ENCODE measurements at regions not wholly inside any gene's neighbourhood (a gene's known extent, or its start where the extent isn't known, plus 50 kb on each side); places are given as distances from the start of the nearest gene placed in this dataset.

DNA sequence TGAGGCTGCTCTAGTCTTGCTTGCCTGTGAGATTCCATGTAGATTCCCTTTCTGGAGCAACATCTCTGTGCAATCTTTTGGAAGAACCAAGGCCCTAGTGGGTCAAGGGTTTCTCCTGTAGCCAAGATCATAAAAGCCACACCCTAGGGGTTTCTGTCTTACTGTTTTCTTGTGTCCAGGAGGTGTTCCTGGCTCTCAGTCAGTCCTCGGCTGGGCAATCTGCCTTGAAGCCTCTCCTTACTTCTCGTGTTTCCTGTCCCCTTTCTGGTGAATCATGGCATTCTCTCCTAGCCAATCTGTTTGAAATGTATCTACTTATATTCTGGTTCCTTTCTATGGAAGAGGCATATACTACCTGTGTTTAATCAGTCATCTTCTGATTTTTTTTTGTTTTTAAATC, 484.8 kb upstream of the UBE2E3 start:
- no peak for DNase-seq (ENCODE audit: low read depth)
- TF ChIP-seq, protein P1, sequence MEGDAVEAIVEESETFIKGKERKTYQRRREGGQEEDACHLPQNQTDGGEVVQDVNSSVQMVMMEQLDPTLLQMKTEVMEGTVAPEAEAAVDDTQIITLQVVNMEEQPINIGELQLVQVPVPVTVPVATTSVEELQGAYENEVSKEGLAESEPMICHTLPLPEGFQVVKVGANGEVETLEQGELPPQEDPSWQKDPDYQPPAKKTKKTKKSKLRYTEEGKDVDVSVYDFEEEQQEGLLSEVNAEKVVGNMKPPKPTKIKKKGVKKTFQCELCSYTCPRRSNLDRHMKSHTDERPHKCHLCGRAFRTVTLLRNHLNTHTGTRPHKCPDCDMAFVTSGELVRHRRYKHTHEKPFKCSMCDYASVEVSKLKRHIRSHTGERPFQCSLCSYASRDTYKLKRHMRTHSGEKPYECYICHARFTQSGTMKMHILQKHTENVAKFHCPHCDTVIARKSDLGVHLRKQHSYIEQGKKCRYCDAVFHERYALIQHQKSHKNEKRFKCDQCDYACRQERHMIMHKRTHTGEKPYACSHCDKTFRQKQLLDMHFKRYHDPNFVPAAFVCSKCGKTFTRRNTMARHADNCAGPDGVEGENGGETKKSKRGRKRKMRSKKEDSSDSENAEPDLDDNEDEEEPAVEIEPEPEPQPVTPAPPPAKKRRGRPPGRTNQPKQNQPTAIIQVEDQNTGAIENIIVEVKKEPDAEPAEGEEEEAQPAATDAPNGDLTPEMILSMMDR (conservative IDR thresholded peaks at IDR 0.05; ENCODE audit: low read depth, low read length) = no peak
- no peak overlapping the region for H3K4me3 ChIP-seq (ENCODE audit: low read length)

DNA sequence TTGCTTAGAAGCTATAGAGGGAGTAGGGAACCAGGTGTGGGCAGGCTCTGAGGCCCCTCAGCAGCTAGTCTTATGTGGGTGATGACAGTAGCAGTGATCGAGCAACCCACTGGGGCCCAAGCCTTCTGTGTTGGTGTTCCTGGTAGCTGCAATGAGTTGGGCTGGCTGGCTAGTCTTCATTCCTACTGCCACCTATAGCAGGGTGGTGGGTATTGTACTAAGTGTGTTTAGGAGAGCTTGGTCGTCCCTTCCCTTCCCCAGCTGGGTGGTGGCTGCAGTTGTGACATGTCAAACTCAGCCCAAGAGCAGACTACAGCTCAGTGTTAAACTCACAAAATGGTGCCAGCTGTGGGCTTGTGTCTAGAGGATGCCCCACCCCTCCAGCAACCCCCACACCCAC, 486.1 kb upstream of the UBE2E3 start:
- TF ChIP-seq, protein P1 (conservative IDR thresholded peaks at IDR 0.05; ENCODE audit: low read depth, low read length) = no peak
- DNase-seq (ENCODE audit: low read depth) = no peak
- no peak overlapping the region for H3K4me3 ChIP-seq (ENCODE audit: low read length)

DNA sequence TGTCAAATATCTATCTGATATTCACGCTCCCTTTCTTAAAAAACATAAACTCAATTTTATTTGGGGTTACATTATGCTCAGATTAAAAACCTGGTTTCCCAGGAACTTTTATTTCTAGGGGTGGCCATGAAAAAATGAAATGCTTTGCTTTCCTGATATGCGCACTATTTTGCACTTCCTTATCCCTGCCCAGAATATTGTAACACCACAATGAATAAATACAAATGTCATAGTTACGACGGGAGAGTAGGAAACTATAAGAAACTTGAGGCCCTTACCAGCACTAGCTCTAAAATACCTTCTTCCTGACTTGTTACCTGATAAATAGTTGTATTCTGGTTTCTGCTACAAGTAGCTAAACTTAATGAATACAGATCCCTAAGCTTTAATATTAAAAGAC, 475.6 kb upstream of the CWC22 start:
- H3K4me3 ChIP-seq (ENCODE audit: low read length) = no peak overlapping the region
- DNase-seq (ENCODE audit: low read depth) = no peak
- TF ChIP-seq, protein P1 (conservative IDR thresholded peaks at IDR 0.05; ENCODE audit: low read depth, low read length) = no peak

DNA sequence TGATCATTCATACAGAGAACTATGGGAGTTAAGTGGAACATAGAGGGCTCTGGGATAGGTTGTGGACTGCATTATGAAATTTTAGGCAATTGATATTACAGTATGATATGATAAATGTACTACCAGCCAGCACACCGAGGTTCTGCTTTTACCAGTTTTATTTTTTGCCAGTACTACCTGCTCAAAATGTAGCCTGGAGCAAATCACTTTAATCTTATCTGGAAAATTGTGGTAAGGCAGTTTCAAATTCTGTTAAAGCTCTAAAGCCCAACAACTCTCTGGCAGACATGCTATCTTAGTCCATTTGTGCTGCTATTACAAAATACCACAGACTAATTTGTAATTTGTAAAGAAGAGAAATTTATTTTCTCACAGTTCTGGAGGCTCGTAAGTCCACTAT, 474.9 kb upstream of the CWC22 start:
- no peak for DNase-seq (ENCODE audit: low read depth)
- H3K4me3 ChIP-seq (ENCODE audit: low read length) = no peak overlapping the region
- TF ChIP-seq, protein P1 (conservative IDR thresholded peaks at IDR 0.05; ENCODE audit: low read depth, low read length) = no peak

DNA sequence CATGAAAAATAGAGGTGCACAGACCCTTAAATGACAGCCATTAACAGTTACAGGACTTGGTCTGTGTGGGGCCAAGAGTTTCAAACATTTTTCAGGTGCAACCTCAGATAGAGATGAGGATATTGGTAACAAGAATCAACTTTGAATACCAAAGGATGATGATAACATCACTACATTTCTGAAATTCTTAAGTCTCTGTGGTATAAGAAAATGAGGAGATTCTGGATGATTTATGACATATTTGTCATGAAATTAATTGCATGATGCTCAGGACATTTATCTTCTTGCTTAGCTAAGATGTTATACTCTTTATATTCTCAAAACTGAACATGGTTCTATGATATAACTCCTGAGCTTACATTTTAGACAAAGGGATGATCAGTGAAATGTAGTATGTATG, 471.8 kb upstream of the CWC22 start:
- no peak for DNase-seq (ENCODE audit: low read depth)
- H3K4me3 ChIP-seq (ENCODE audit: low read length) = no peak overlapping the region
- TF ChIP-seq, protein P1 (conservative IDR thresholded peaks at IDR 0.05; ENCODE audit: low read depth, low read length) = no peak

DNA sequence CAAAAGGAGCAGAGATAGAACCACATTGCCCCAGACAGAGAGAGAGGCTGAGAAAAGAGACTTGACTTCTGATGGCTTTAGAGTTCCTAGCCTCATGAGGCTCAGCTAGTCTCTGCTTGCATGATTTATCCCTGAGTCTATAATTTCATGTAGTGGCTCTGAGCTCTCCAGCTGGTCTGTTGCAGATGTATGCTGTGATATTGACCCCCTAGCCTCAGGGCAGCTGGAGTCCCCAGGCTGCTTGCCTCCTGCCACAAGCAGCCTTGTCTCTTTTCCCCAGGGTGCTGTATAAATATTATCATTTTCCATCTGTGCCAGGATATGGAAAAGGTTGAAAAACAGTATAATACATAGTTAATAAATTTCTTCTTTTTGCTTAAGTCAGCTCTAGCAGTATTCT, 467.6 kb upstream of the CWC22 start:
- H3K4me3 ChIP-seq (ENCODE audit: low read length) = no peak overlapping the region
- no peak for DNase-seq (ENCODE audit: low read depth)
- TF ChIP-seq, protein P1 (conservative IDR thresholded peaks at IDR 0.05; ENCODE audit: low read depth, low read length) = no peak

DNA sequence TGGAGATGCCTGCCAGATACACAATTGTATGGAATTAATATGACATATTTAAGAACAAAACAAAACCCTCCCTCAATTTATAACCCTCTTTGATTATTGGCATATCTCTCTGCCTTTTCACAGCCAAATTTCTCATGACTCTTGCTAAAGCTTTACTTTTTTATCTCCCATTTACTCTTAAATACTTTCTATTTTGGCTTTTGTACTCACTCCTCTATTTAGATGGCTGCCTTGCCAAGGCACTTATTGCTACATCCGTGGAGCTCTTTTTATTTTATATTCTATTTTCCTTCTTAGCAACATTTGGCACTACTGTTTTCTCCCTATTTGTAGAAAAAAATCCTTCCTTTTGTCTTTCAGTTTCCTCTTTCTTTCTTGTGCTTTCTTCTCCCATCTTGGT, 466.4 kb upstream of the CWC22 start:
- TF ChIP-seq, protein P1 (conservative IDR thresholded peaks at IDR 0.05; ENCODE audit: low read depth, low read length) = no peak
- H3K4me3 ChIP-seq (ENCODE audit: low read length) = no peak overlapping the region
- DNase-seq (ENCODE audit: low read depth) = no peak

Measured in retinal pigment epithelial cell (primary cell).